Renal cortex interstitium (tissue), 11 donors: ENCODE measurements at regions not wholly inside any gene's neighbourhood (a gene's known extent, or its start where the extent isn't known, plus 50 kb on each side); places are given as distances from the start of the nearest gene placed in this dataset.
A peak's percentile ranks its signal among the peaks of the same experiment; 100 is the strongest.

ENCODE experiments used
- DNase-seq, 11 donors: peaks; one replicate each; pipeline ENCODE4 v3.0.0-alpha.2; 2013; ENCODE audit warnings: low read depth in 9 of 11, low spot score in 4 of 11; ENCODE audit errors: extremely low read depth in 1 of 11

- no peak for DNase-seq
Measured at GRCh38 chr9:108094676-108094993, 605.1 kb upstream of the KLF4 start.

- DNase-seq = no peak
Measured at GRCh38 chr9:108093773-108094675, 604.5 kb upstream of the KLF4 start.

DNA sequence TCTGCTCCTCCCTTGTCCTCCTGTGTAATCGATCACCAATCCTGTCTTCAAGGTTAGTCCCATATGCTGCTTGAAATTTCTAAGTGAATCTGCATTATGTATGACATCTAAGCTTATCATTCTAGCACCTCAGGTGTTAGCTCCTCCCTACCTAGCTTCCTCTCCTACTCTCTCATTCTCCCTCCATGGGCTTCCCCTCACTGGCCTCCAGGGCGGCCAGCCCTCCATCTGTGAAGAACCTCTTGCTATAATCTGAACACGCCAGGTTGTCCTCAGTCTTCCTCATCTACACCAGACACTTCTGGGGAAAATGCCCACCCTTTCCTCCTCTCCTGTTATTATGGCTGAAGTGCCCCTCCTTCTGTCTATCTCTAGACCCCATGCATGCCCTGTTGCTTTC is 599.3 kb upstream of the KLF4 start:
- no peak for DNase-seq

DNA sequence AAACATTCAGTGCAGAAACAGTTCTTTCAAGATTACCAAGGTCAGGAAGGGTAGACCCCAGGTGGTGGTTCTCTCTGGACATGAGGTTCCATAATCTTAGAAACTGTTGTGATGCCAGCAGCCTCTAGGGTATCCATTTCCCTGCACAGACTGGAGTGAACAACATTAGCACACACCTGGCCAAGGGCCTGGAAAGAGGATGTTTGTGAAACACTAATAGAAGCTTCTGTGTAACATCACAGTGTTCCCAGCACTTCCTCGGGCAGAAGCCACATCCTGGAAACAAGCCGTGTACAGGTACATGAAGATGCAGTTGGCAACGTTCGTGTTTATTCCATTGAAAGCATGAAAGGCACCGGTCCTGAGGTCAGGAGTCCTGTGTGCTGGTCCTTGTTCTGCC is 598.2 kb upstream of the KLF4 start:
- DNase-seq = no peak

GRCh38 chr9:108086624-108087023 is 597.1 kb upstream of the KLF4 start:
- no peak for DNase-seq

GRCh38 chr9:108085294-108085693 is 595.7 kb upstream of the KLF4 start:
- no peak for DNase-seq

GRCh38 chr9:108083796-108084352 is 594.3 kb upstream of the KLF4 start:
- DNase-seq = no peak

DNA sequence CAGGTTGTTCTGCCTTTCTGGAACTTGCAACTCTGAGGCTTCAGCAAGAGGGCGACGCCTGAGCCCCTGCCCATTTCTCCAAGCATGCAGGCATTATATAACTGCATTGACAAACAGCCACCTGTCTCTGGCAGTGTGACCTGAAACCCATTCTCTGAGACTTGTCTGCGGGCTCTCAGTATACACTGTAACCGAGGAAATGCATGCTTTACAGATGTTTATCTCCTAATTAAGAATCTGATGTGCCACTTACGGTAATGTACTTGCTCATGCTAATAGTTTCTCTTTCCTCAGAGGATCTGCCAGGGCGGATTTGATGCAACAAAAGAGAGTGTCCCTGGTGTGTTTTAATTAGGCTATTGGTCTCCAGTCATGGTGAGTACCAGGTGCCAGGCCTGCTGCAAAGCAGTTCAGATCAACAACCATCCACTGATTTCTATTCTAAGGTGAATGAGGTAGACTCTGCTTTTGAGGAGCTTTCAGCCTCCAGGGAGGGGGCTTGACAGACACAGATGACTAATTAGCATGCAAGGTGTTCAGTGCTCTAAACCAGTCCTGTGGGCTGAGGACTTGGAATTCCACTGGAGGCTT is 593.7 kb upstream of the KLF4 start:
- DNase-seq = no peak

- no peak for DNase-seq
Measured at GRCh38 chr9:108081112-108081511, 591.5 kb upstream of the KLF4 start.

- DNase-seq = no peak
Measured at GRCh38 chr9:108080285-108080684, 590.7 kb upstream of the KLF4 start.

DNA sequence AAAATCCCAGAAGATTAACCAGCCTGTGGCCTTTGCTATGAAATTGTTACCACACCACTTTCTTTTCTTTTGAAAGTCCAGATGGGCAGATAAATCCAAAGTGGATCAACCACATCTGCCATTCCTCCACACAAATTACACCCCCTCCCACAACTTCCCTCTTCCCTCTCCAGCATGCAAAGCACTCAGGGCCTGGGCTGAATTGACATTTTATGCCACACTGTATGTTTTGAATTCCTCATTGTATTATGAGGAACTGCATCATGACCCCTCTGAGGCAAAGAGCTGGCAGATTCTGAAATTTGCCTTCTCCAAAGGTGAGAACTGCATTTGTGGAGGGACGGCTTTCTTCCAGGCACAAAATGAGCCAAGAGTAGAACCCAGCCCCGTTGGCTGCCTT is 589.2 kb upstream of the KLF4 start:
- DNase-seq = no peak

DNA sequence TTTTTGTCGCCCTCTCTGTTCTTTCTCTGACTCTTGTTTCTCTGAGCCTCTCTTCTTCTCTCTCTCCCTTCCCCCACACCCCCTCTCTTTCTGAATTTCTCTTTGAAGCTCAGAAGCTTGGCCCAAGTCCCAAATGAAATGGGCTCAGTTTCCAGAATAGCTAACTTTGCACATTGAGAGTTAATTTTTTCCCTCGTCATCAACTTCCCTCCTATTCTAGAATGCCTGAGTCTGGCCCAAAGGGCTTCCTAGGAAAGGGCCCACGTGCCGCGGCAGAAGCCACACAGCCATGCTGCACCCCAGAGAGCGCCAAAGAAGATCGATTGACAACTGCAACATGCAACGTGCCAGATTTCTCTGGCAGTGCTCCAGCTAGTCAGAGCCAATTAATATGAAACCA is 588.8 kb upstream of the KLF4 start:
- DNase-seq = no peak

- DNase-seq = no peak
Measured at GRCh38 chr9:108077556-108077955, 588.0 kb upstream of the KLF4 start.

GRCh38 chr9:108074900-108075299 is 585.3 kb upstream of the KLF4 start:
- no peak for DNase-seq

DNA sequence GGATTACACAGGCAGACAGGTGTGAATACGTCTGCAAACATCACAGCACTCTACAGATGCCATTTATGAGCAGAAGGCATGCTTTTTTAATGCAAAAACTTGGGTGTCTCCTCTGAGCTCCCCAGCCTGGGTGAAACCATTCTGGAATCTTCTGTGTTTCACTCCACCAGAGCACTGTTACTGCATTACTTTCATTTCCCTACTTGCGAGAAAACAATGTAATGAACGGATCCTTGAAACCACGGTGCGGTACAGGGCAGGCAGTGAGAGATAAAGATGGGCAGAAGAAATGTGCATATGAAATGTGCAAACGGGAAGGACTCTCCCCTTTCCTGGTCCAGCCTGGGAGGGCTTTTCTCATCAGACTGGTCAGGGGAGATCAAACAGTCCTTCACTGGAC is 584.3 kb upstream of the KLF4 start:
- DNase-seq = no peak

DNA sequence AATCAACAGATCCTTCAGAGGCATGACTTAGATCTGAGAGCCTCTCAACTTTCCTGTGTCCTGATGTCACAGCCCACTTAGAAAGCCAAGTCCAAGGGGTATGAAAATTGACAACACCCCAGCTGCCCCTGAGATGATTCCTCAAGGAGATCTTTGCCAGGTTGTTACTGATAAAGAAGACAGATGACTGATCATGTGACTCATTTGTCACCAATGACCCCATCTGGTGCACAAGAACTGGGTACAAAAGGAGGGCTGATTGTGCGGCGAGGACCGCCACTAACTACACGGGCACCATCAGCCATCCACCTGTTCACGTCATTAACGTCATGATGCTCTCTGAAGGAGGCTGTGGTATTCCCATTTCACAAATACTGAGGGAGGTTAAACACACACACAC is 583.2 kb upstream of the KLF4 start:
- DNase-seq = no peak

- DNase-seq = no peak
Measured at GRCh38 chr9:108070861-108071260, 581.3 kb upstream of the KLF4 start.

DNA sequence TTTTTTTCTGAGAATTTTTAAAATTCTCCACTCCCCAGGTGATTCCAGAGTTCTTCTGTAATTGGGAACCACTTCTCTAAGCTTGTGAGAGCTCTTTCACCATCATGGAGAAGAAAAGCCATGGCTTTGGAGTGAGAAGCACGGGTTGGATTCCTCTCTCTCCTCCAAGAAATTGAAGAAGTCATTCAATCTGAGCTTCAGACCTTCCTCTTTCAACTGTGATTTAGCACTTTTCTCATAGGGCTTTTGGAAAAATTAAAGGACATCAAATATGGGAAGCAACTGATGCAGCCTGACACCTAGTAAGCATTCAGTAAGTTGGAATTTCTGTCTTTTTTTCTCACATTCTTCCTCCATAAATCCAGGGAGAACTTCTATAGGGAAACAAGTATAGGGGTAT is 580.4 kb upstream of the KLF4 start:
- DNase-seq = no peak

- no peak for DNase-seq
Measured at GRCh38 chr9:108062680-108063079, 573.1 kb upstream of the KLF4 start.

- DNase-seq = peak in 1 of 11 donors; percentile 26
Measured at GRCh38 chr9:108060175-108060574, 570.6 kb upstream of the KLF4 start.
